ENCODE measurements at regions not wholly inside any gene's neighbourhood (a gene's known extent, or its start where the extent isn't known, plus 50 kb on each side); places are given as distances from the start of the nearest gene placed in this dataset.
"Not testable (repeated sequence)": the region's sequence is repeated elsewhere in the genome, so short reads cannot be mapped to it uniquely, and the experiment has no call there.

GRCh38 chr6:47180633-47181032 is 129.1 kb downstream of the TNFRSF21 start:
- no peak for TF ChIP-seq CTCF (IDR thresholded peaks at IDR 0.05)
- POLR2A ChIA-PET = no interaction called here
- H3K36me3 Mint-ChIP-seq (ENCODE audit: low read depth) = no peaks in the 10 kb centered on the region
- peak; percentile 49 for ATAC-seq
- intact Hi-C loops (cut with micrococcal nuclease) = no loop called here
- H3K9me3 Mint-ChIP-seq = no peaks in the 10 kb centered on the region
- peak; percentile 2 for DNase-seq
- CTCF ChIA-PET = no interaction called here
- no peak overlapping the region for H3K4me3 Mint-ChIP-seq
- H3K27ac Mint-ChIP-seq = no peak overlapping the region
- no peaks in the 10 kb centered on the region for H3K4me1 Mint-ChIP-seq (ENCODE audit: low read depth)
- no peaks in the 10 kb centered on the region for H3K27me3 Mint-ChIP-seq

- no peak overlapping the region for H3K4me3 Mint-ChIP-seq
- TF ChIP-seq CTCF (IDR thresholded peaks at IDR 0.05) = no peak
- ChIA-PET POLR2A (no interaction called here), CTCF (no interaction called here)
- intact Hi-C loops (cut with micrococcal nuclease) = no loop called here
- DNase-seq = no peak
- H3K27me3 Mint-ChIP-seq = no peaks in the 10 kb centered on the region
- ATAC-seq = no peak
- no peaks in the 10 kb centered on the region for H3K36me3 Mint-ChIP-seq (ENCODE audit: low read depth)
- no peaks in the 10 kb centered on the region for H3K9me3 Mint-ChIP-seq
- H3K27ac Mint-ChIP-seq = no peak overlapping the region
- no peaks in the 10 kb centered on the region for H3K4me1 Mint-ChIP-seq (ENCODE audit: low read depth)
These were observed 130.4 kb downstream of the TNFRSF21 start for GRCh38 chr6:47179286-47179685.

- no peak for TF ChIP-seq CTCF (IDR thresholded peaks at IDR 0.05)
- H3K9me3 Mint-ChIP-seq = no peaks in the 10 kb centered on the region
- CTCF ChIA-PET = no interaction called here
- DNase-seq = no peak
- H3K4me1 Mint-ChIP-seq (ENCODE audit: low read depth) = no peaks in the 10 kb centered on the region
- ATAC-seq = no peak
- POLR2A ChIA-PET = no interaction called here
- no peak overlapping the region for H3K27ac Mint-ChIP-seq
- H3K27me3 Mint-ChIP-seq = no peaks in the 10 kb centered on the region
- H3K36me3 Mint-ChIP-seq (ENCODE audit: low read depth) = no peaks in the 10 kb centered on the region
- intact Hi-C loops (cut with micrococcal nuclease) = no loop called here
- no peak overlapping the region for H3K4me3 Mint-ChIP-seq
These were observed 133.5 kb upstream of the ADGRF1 start for GRCh38 chr6:47175656-47176055.

- ATAC-seq (no peak), DNase-seq (no peak)
- CTCF ChIA-PET = no interaction called here
- POLR2A ChIA-PET = no interaction called here
- H3K4me1 Mint-ChIP-seq (ENCODE audit: low read depth) = no peaks in the 10 kb centered on the region
- no peak overlapping the region for H3K4me3 Mint-ChIP-seq
- H3K36me3 Mint-ChIP-seq (ENCODE audit: low read depth) = no peaks in the 10 kb centered on the region
- no peak overlapping the region for H3K27ac Mint-ChIP-seq
- H3K9me3 Mint-ChIP-seq = no peaks in the 10 kb centered on the region
- intact Hi-C loops (cut with micrococcal nuclease) = no loop called here
- TF ChIP-seq CTCF (IDR thresholded peaks at IDR 0.05) = no peak
- no peaks in the 10 kb centered on the region for H3K27me3 Mint-ChIP-seq
These were observed 132.4 kb upstream of the ADGRF1 start for GRCh38 chr6:47174502-47175023.

- H3K27ac Mint-ChIP-seq; CTCF ChIA-PET; H3K4me1 Mint-ChIP-seq (ENCODE audit: low read depth); H3K4me3 Mint-ChIP-seq; H3K27me3 Mint-ChIP-seq; H3K36me3 Mint-ChIP-seq (ENCODE audit: low read depth); ATAC-seq; POLR2A ChIA-PET; DNase-seq; H3K9me3 Mint-ChIP-seq; intact Hi-C loops (cut with micrococcal nuclease): not testable (repeated sequence)
These were observed 131.9 kb upstream of the ADGRF1 start for GRCh38 chr6:47174063-47174462.

- H3K36me3 Mint-ChIP-seq (ENCODE audit: low read depth); H3K9me3 Mint-ChIP-seq; H3K4me1 Mint-ChIP-seq (ENCODE audit: low read depth); H3K27ac Mint-ChIP-seq; intact Hi-C loops (cut with micrococcal nuclease); H3K4me3 Mint-ChIP-seq; ATAC-seq; POLR2A ChIA-PET; CTCF ChIA-PET; DNase-seq; H3K27me3 Mint-ChIP-seq: not testable (repeated sequence)
These were observed 131.0 kb upstream of the ADGRF1 start for GRCh38 chr6:47173145-47173544.
